Lower lobe of right lung (tissue), 2 donors: ENCODE measurements at regions not wholly inside any gene's neighbourhood (a gene's known extent, or its start where the extent isn't known, plus 50 kb on each side); places are given as distances from the start of the nearest gene placed in this dataset.

Source experiments
- ATAC-seq, 2 donors: fragments of 200-7000 bp; cut with Tn5 transposase; one replicate each; pipeline ENCODE4 v1.9.1; 2020 to 2022; ENCODE audit warnings: mild to moderate bottlenecking in 2 of 2, moderate library complexity in 2 of 2
- DNase-seq: peaks from one replicate; pipeline ENCODE4 v3.0.0-alpha.2; 2020
- H3K27ac ChIP-seq: fragments of 200-600 bp; one replicate; pipeline ENCODE4 v1.8.0; 2022
- H3K27me3 ChIP-seq: fragments of 200-600 bp; one replicate; pipeline ENCODE4 v1.8.0; 2022; ENCODE audit warnings: low read depth
- H3K36me3 ChIP-seq: fragments of 200-600 bp; one replicate; pipeline ENCODE4 v1.8.0; 2022; ENCODE audit warnings: mild to moderate bottlenecking
- H3K4me1 ChIP-seq: fragments of 200-600 bp; one replicate; pipeline ENCODE4 v1.8.0; 2022
- H3K4me3 ChIP-seq: fragments of 200-600 bp; one replicate; pipeline ENCODE4 v1.8.0; 2022; ENCODE audit warnings: mild to moderate bottlenecking
- H3K9me3 ChIP-seq: fragments of 200-600 bp; one replicate; pipeline ENCODE4 v1.8.0; 2022
- CTCF ChIP-seq: fragments of 200-600 bp; IDR thresholded peaks from one replicate; pipeline ENCODE4 v1.8.0; 2022; ENCODE audit warnings: antibody characterized with exemption, mild to moderate bottlenecking
- intact Hi-C: fragments of 100-400 bp; cut with DNase I; formaldehyde crosslinking; loops from one replicate; pipeline ENCODE4 v1.11.0; 2022
- donor health status: DM: no; HTN: yes; CAD: no; lungs with severe emphysema.

GRCh38 chr10:128429321-128429720 lies 303.1 kb upstream of the MKI67 start:
- ATAC-seq = no peak
- no peak for TF ChIP-seq CTCF
- Histone ChIP-seq H3K9me3 (no peaks in the 10 kb centered on the region), H3K4me1 (no peaks in the 10 kb centered on the region), H3K4me3 (no peak overlapping the region), H3K36me3 (no peaks in the 10 kb centered on the region), H3K27ac (no peak overlapping the region), H3K27me3 (peaks cover 10% of the 10 kb centered on the region)
- intact Hi-C loops = no loop called here
- DNase-seq = no peak

- TF ChIP-seq CTCF = no peak
- Histone ChIP-seq H3K27ac (no peak overlapping the region), H3K4me3 (no peak overlapping the region), H3K36me3 (no peaks in the 10 kb centered on the region), H3K9me3 (no peaks in the 10 kb centered on the region), H3K4me1 (no peaks in the 10 kb centered on the region), H3K27me3 (peaks cover 9% of the 10 kb centered on the region)
- no peak for ATAC-seq
- intact Hi-C loops = no loop called here
- no peak for DNase-seq
Measured at GRCh38 chr10:128429835-128430513, 303.8 kb upstream of the MKI67 start.

- Histone ChIP-seq H3K4me1 (no peaks in the 10 kb centered on the region), H3K9me3 (no peaks in the 10 kb centered on the region), H3K4me3 (no peak overlapping the region), H3K36me3 (no peaks in the 10 kb centered on the region), H3K27me3 (peaks cover 18% of the 10 kb centered on the region), H3K27ac (no peak overlapping the region)
- no peak for TF ChIP-seq CTCF
- no peak for ATAC-seq
- no peak for DNase-seq
- intact Hi-C loops = no loop called here
Measured at GRCh38 chr10:128431083-128431482, 304.9 kb upstream of the MKI67 start.

GRCh38 chr10:128431506-128431905 lies 305.3 kb upstream of the MKI67 start:
- peaks cover 21% of the 10 kb centered on the region for H3K27me3 ChIP-seq

GRCh38 chr10:128432011-128432410 lies 305.8 kb upstream of the MKI67 start:
- H3K4me1 ChIP-seq = no peaks in the 10 kb centered on the region
- no peak for TF ChIP-seq CTCF
- H3K9me3 ChIP-seq = no peaks in the 10 kb centered on the region
- H3K27me3 ChIP-seq = peaks cover 21% of the 10 kb centered on the region
- ATAC-seq (no peak), DNase-seq (no peak)
- no peak overlapping the region for H3K27ac ChIP-seq
- no peaks in the 10 kb centered on the region for H3K36me3 ChIP-seq
- no peak overlapping the region for H3K4me3 ChIP-seq
- intact Hi-C loops = no loop called here

More at GRCh38 chr10:128431506-128431905, 305.3 kb upstream of the MKI67 start:
- Histone ChIP-seq H3K4me3 (no peak overlapping the region), H3K27ac (no peak overlapping the region), H3K4me1 (no peaks in the 10 kb centered on the region), H3K9me3 (no peaks in the 10 kb centered on the region), H3K36me3 (no peaks in the 10 kb centered on the region)
- no peak for ATAC-seq
- no peak for TF ChIP-seq CTCF
- intact Hi-C loops = no loop called here
- DNase-seq = no peak
